Effector memory CD4-positive, alpha-beta T cell (primary cell): ENCODE measurements at regions not wholly inside any gene's neighbourhood (a gene's known extent, or its start where the extent isn't known, plus 50 kb on each side); places are given as distances from the start of the nearest gene placed in this dataset.
"Not testable (repeated sequence)": the region's sequence is repeated elsewhere in the genome, so short reads cannot be mapped to it uniquely, and the experiment has no call there.

Experiments used
- DNase-seq, 3 donors: peaks; one replicate each; pipeline ENCODE4 v3.0.0-alpha.2; 2020
- H3K27ac ChIP-seq: 2 replicates; pipeline ENCODE4 v1.7.0; 2013; ENCODE audit warnings: mild to moderate bottlenecking, low read length, moderate library complexity; ENCODE audit not compliant: insufficient read depth, poor library complexity, severe bottlenecking
- H3K27me3 ChIP-seq: replicated peaks from 2 replicates; pipeline ENCODE4 v1.7.0; 2013; ENCODE audit warnings: mild to moderate bottlenecking, low read length; ENCODE audit not compliant: insufficient read depth, control insufficient read depth, poor library complexity, severe bottlenecking
- H3K36me3 ChIP-seq: 2 replicates; pipeline ENCODE4 v1.7.0; 2013; ENCODE audit warnings: mild to moderate bottlenecking, low read length, moderate library complexity; ENCODE audit not compliant: control insufficient read depth, insufficient read depth
- H3K4me1 ChIP-seq: 2 replicates; pipeline ENCODE4 v1.7.0; 2013; ENCODE audit warnings: low read length, mild to moderate bottlenecking; ENCODE audit not compliant: control insufficient read depth, insufficient read depth, poor library complexity, severe bottlenecking
- H3K4me3 ChIP-seq: 2 replicates; pipeline ENCODE4 v1.7.0; 2013; ENCODE audit warnings: low read length, low read depth, mild to moderate bottlenecking; ENCODE audit not compliant: insufficient read depth, poor library complexity, severe bottlenecking
- H3K9me3 ChIP-seq: 2 replicates; pipeline ENCODE4 v1.7.0; 2013; ENCODE audit warnings: mild to moderate bottlenecking, low read length, moderate library complexity; ENCODE audit not compliant: control insufficient read depth

- H3K27me3 ChIP-seq = no peaks in the 10 kb centered on the region
- H3K4me1 ChIP-seq = peaks cover 21% of the 10 kb centered on the region
- no peak for DNase-seq
- no peaks in the 10 kb centered on the region for H3K9me3 ChIP-seq
- H3K36me3 ChIP-seq = no peaks in the 10 kb centered on the region
- H3K4me3 ChIP-seq = no peak overlapping the region
- H3K27ac ChIP-seq = no peak overlapping the region
These were observed 120.6 kb downstream of the DUSP6 start for GRCh38 chr12:89231686-89232085.

- no peaks in the 10 kb centered on the region for H3K9me3 ChIP-seq
- H3K27ac ChIP-seq = no peak overlapping the region
- H3K36me3 ChIP-seq = no peaks in the 10 kb centered on the region
- DNase-seq = no peak
- no peak overlapping the region for H3K4me3 ChIP-seq
- H3K4me1 ChIP-seq = peaks cover 14% of the 10 kb centered on the region
- no peaks in the 10 kb centered on the region for H3K27me3 ChIP-seq
These were observed 121.7 kb downstream of the DUSP6 start for GRCh38 chr12:89230376-89231315.

GRCh38 chr12:89228491-89228890 is 123.8 kb downstream of the DUSP6 start:
- Histone ChIP-seq H3K9me3 (no peaks in the 10 kb centered on the region), H3K27me3 (no peaks in the 10 kb centered on the region), H3K4me3 (no peak overlapping the region), H3K27ac (no peak overlapping the region), H3K4me1 (peaks cover 7% of the 10 kb centered on the region), H3K36me3 (no peaks in the 10 kb centered on the region)
- DNase-seq = no peak

GRCh38 chr12:89227774-89228173 is 124.5 kb downstream of the DUSP6 start:
- no peaks in the 10 kb centered on the region for H3K27me3 ChIP-seq
- H3K36me3 ChIP-seq = no peaks in the 10 kb centered on the region
- H3K27ac ChIP-seq = no peak overlapping the region
- DNase-seq = no peak
- H3K4me1 ChIP-seq = peaks cover 7% of the 10 kb centered on the region
- no peaks in the 10 kb centered on the region for H3K9me3 ChIP-seq
- H3K4me3 ChIP-seq = no peak overlapping the region

GRCh38 chr12:89225808-89226411 is 126.4 kb downstream of the DUSP6 start:
- H3K36me3 ChIP-seq = no peaks in the 10 kb centered on the region
- H3K27ac ChIP-seq = no peak overlapping the region
- no peak overlapping the region for H3K4me3 ChIP-seq
- DNase-seq = no peak
- H3K4me1 ChIP-seq = peaks cover 7% of the 10 kb centered on the region
- no peaks in the 10 kb centered on the region for H3K9me3 ChIP-seq
- H3K27me3 ChIP-seq = no peaks in the 10 kb centered on the region

- peak; percentile 32 to 60 (median 35) for DNase-seq
- no peak overlapping the region for H3K4me3 ChIP-seq
- no peaks in the 10 kb centered on the region for H3K9me3 ChIP-seq
- no peak overlapping the region for H3K27ac ChIP-seq
- no peaks in the 10 kb centered on the region for H3K27me3 ChIP-seq
- H3K36me3 ChIP-seq = no peaks in the 10 kb centered on the region
- peaks cover 7% of the 10 kb centered on the region for H3K4me1 ChIP-seq
These were observed 126.9 kb downstream of the DUSP6 start for GRCh38 chr12:89225401-89225800.

- not testable (repeated sequence) for DNase-seq, H3K4me1 ChIP-seq, H3K27me3 ChIP-seq, H3K36me3 ChIP-seq, H3K9me3 ChIP-seq, H3K27ac ChIP-seq, H3K4me3 ChIP-seq
These were observed 129.7 kb downstream of the DUSP6 start for GRCh38 chr12:89222580-89222979.

GRCh38 chr12:89217472-89217871 is 134.8 kb downstream of the DUSP6 start:
- Histone ChIP-seq H3K36me3 (no peaks in the 10 kb centered on the region), H3K4me1 (no peaks in the 10 kb centered on the region), H3K4me3 (no peak overlapping the region), H3K9me3 (no peaks in the 10 kb centered on the region), H3K27me3 (no peaks in the 10 kb centered on the region), H3K27ac (no peak overlapping the region)
- DNase-seq = no peak

- DNase-seq = no peak
- Histone ChIP-seq H3K4me3 (no peak overlapping the region), H3K4me1 (no peaks in the 10 kb centered on the region), H3K9me3 (no peaks in the 10 kb centered on the region), H3K27me3 (no peaks in the 10 kb centered on the region), H3K27ac (no peak overlapping the region), H3K36me3 (no peaks in the 10 kb centered on the region)
These were observed 135.9 kb downstream of the DUSP6 start for GRCh38 chr12:89216211-89216952.

- DNase-seq = no peak
- Histone ChIP-seq H3K4me3 (no peak overlapping the region), H3K27ac (no peak overlapping the region)
These were observed 137.1 kb downstream of the DUSP6 start for GRCh38 chr12:89215196-89215595.

More at GRCh38 chr12:89215196-89215595, 137.1 kb downstream of the DUSP6 start:
- H3K4me1 ChIP-seq = no peaks in the 10 kb centered on the region
- no peaks in the 10 kb centered on the region for H3K36me3 ChIP-seq
- no peaks in the 10 kb centered on the region for H3K9me3 ChIP-seq
- H3K27me3 ChIP-seq = no peaks in the 10 kb centered on the region
